ENCODE measurements at regions not wholly inside any gene's neighbourhood (a gene's known extent, or its start where the extent isn't known, plus 50 kb on each side); places are given as distances from the start of the nearest gene placed in this dataset.
"Not testable (repeated sequence)": the region's sequence is repeated elsewhere in the genome, so short reads cannot be mapped to it uniquely, and the experiment has no call there.

DNA sequence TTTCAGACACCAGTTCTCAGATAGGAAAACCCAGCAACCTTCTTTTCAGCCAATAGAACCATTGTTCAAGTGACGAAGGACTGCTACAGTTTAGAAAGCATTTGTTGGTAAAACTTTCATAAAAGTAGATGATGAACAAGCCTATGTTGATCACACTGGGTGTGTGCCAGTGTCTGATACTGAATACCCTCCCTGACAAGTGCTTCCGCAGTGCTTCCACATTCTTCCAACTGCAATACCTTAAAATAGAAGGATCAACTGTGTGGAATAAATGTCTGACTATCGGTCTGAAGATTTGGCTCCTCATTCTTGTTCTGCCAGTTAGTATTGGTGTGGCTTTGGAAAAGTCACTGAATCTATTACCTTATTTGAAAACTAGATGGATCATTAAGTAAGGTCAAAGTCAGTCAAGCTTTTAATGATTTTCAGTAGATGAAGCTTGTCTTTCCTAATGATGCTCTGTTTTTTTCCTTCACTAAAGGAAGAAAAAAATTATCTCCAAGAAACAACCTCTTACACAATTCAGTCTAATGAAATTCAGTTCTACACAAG is 479.4 kb upstream of the CBLB start:
- DNase-seq = no peak

DNA sequence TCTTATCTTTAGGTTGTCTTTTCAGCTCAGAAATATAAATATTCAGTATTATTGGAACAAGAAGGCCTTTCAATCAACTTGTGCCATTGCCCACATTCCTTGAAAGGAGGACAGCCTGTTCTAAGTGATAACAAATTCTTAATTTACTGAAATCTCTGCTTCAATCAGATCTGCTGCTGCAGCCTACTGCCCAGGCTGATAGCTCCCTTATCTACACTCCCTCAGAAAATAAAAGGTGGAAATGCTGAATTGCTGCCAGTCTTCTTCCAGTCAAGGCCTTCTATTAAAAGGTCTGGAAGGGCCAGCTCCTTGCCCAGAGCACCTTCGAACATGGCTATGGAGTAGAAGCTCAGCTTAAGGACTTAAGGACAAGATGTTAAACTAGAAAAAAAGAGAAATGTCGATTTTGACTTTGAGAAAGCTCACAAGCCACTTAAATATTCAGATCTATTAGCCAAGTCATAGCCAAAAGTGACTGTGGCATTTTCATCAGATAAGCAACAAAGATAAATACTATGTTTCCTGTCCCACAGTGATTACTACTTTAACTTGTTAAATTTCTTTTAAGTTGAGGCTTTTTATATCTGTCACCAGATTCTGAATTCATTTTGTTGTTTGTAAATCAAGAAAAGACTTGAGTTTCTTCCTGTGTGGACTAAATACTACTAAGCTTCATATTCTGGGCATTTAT is 480.5 kb upstream of the CBLB start:
- DNase-seq = no peak

DNA sequence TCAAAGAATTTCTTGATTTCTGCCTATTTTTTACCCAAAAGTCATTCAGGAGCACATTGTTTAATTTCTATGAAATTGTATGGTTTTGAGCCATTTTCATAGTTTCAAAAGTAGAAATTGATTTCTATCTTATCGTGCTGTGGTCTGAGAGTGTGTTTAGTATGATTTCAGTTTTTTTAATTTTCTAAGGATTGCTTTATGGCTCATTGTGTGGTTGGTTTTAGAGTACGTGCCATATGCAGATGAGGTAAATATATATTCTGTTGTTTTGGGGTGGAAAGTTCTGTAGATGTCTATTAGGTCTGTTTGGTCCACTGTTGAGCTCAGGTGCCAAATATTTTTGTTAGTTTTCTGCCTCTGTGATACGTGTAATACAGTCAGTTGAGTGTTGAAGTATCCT is 487.1 kb upstream of the CBLB start:
- DNase-seq = no peak

DNA sequence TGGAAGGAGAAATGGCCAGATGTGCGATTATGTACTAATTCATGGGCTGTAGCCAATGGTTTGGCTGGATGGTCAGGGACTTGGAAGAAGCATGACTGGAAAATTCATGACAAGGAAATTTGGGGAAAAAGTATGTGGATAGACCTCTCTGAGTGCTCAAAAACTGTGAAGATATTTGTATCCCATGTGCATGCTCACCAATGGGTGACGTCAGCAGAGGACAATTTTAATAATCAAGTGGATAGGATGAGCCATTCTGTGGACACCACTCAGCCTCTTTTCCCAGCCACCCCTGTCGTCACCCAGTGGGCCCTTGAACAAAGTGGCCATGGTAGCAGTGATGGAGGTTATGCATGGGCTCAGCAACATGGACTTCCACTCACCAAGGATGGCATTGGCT is 490.9 kb upstream of the CBLB start:
- no peak for DNase-seq

DNA sequence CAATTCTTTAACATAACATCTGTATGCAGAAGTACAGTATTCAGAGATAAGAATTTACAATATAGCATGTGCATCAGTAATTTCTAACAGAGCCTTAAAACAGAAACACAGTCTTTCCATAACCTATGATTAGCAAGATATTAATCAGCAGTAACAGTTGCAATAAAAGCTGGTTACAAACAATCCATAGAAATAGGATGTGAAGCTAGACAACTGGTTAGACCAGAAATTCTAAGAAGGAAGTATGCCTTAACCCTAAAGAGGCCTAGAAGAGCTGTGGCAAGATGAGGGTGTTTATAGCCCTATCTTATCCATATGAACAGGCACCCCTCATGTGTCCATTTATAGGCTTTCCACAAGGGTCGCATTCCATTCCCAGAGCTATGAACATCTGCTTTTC is 492.1 kb upstream of the CBLB start:
- DNase-seq = not testable (repeated sequence)

DNA sequence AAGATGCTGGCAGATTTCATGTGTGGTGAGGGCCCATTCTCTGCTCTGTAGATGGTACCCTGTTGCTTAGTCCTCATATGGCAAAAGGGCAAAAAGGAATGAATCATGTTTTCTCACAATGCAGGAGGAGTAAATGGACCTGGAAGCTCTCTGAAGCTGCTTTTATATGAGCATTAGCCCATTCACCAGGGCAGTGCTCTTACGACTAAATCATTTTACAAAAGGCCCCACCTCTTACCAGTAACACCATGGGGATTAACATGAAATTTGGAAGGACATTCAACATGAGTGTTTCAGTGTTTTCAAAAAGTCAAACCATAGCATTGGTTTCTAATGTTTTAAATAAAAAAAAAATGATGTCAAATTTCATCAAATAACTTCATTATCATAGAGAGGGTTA is 495.7 kb upstream of the CBLB start:
- no peak for DNase-seq

DNA sequence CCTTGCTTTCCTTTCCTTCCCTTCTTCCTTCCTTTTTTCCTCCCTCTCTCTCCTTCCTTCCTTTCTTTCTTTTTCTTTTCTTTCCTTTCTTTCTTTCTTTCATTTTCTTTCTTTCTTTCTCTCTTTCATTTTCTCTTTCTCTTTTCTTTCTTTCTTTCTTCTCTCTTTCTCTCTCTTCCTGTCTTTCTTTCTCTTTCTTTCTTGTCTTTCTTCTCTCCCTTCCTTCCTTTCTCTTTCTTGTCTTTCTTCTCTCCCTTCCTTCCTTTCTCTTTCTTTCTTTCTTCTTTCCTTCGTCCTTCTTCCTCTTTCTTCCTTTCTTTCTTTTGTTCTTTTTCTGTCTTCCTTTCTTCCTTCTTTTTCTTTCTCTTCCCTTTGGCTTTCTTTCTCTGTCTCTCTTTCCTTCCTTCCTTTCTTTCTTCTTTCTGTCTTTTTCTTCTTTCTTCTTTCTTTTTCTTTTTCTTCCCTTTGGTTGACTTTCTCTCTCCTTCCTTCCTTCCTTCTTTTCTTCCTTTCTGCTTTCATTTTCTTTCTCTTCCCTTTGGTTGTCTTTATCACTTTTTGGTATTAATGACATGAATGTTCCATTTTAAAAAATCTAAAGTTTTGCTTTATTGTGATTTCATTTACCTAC is 496.4 kb upstream of the CBLB start:
- DNase-seq = no peak

DNA sequence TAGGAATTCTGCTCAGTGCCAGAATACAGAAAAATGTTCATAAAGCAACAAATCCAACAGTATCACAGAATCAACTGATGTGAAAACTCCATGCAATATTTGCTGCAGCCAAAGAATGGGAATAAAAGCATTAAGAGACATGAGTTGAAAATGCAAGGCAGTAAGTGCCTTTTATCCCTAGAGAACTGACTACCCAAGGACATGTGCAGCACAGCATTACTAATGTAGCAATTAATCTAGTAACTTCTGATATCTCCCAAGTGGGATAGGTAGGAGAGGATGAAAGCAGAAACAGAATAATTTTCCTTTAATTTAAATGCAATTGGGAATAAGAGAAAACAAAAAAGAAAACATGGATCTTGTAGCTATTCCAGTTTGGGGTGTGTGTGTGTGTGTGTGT is 497.5 kb upstream of the CBLB start:
- no peak for DNase-seq

DNA sequence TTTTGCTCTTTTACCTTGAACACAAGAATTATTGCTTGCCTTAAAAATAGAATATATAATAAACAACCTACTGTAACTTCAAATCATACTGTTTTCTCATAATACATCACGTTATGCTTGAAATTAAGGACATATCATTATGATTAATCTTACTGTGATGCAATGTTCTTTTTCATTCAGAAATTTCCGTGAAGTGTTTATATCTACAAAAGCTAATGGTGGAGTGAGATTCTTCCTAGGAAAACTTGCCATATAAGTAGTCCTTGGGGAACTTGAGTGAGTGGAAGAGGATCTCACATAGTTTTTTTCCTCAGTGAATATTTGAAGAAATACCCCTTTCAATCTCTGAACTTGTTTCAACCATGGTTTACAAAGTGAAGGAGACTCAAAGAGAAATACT is 498.7 kb upstream of the CBLB start:
- DNase-seq = no peak

DNA sequence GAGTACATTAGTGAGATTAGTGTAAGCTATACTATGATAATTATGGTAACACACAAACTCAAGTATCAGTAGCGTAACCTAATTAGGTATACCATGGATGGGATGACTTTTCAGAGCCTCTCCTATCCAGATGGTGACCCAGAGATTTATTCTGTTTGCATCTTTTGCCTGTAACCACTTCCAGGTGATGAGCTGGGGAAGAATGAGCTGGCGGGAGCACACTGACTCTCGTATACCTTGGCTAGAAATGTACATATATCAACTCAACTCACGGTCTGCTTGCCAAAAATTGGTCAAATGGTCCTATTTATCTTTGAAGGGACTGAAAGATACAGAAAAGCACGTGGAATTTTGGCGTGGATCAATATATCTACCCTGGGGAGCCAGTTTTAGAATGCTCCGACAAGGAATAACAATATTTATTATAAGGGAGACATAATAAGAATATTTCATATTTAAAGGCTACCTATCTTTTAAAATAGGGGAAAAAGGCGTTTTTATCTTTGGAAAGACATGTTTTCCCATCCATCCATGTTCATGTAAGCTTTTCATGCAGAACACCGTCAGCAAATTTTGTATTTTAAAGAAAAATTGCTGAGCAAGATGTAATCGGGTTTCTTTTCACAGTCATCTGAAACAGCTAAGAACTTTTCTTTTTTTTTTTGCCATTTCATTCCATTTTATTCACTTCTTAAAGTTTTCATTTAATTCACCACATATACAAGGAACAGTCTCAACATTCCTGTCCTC is 502.6 kb upstream of the CBLB start:
- no peak for DNase-seq

DNA sequence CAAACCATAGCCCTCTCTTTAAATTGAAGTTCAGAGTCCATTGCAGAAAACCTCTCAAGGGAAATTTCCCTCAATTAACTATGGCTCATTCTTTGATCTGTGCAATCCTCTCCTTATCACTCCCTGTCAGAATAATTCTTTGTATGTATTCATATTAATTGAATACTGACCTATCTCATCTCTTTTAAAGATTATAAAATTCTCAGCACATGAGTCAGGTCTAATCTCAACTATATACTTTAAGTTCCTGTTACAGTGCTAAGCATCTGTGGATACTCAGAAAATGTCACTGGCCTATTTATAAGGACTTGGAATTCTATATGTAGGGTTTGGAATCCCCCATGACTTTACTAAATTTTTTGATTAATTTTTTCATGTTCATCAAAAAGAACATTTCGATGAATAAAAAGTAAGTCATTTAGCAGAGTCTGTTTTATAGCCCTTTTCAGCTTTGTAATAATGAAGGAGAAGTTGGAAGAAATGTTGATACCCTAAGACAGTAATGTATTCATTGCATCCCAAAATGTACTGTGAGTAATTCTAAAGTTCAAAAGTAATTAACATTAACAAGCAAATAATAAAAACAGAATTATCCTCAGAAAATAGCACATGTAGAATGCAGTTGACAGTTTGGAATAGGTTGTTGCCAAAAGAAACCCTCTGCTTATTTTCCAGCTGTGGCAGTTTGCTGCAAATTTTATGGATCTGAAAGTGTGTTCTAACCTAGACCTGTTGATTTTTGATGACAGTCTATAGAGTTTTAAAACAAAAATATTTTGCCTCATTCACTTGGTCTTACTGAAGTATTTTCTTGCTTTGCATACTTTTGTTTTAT is 503.4 kb upstream of the CBLB start:
- no peak for DNase-seq

DNA sequence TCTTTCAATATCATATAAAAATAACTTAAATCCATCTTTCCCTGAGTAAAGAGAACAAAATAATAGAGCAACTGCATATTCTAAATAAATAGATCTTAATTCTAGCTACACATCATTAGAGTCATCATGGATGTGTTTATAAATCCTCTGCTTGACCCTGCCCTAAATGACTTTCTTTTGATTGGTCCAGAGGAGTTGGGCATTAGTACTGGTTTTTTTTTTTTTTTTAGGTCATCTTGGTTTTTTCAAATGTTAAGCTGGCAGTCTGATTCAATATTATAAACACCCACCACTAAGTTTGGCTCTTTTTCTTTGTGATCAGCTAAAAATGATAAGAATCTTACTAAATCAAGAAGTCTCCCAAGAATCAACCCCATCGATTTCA is 504.0 kb upstream of the CBLB start:
- no peak for DNase-seq

DNA sequence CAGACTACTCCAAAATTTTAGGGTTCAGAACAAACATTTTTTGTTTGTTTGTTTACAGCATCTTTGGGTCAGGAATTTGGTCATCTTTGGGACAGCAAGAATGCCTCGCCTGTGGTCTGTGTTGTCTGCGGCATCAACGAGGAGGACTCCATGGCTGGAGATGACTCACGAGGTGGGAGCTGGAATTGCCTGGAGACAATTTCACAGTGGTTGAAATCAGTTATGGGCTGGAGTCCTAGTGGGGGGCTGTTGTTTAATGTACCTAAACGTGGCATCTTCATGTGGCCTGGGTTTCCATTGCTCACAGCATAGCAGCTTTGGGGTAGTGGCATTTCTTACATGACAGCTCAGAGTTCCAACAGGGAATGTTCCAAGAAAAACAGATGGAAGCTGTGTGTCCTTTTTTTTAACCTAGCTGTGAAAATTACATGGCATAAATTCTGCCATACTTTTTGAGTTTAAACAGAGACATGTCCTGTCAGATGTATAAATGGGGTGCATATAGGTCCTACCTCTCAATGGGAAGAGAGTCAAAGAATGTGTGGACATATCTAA is 507.3 kb upstream of the CBLB start:
- DNase-seq = no peak

DNA sequence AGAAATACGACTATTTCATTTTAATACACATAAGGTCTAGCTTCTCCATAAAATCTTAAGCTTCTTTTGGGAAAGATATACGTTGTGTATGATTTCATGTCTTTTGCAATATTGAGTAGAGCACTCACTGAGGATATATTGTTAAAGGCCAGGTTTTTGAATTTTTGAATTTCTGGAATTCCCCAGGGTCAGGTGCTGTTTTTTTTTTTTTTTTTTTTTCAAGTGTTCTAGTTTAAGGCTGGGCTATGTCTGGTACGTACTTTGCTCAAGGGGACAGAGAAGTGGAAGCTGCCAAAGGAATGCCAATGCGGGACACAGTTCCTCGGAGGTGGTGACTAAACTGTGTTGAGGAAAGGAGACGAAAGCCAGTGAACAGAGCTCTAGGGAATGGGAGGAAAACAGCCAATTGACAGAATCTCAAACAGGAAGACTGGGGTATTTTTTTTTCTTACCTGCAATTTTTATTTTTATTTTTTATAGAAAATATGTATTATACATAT is 510.5 kb upstream of the CBLB start:
- DNase-seq = no peak

DNA sequence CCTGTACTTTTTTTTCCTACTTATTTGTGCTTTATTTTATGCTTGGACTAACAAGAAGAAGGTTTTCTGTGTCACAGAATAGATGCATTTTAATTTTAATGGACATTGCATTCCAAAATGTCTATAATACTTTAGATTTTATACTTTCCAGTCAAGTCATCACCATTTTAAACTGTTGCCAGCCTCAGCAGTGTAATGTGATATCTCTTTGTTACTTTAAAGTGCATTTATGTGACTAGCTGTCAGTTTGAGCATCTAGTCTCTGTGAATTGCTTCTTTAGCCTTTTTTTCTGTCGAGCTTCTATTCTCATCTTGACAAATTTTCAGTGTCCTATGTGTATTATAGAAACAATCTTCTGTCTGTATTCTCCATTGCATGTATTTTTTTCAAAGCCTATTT is 511.4 kb upstream of the CBLB start:
- no peak for DNase-seq

DNA sequence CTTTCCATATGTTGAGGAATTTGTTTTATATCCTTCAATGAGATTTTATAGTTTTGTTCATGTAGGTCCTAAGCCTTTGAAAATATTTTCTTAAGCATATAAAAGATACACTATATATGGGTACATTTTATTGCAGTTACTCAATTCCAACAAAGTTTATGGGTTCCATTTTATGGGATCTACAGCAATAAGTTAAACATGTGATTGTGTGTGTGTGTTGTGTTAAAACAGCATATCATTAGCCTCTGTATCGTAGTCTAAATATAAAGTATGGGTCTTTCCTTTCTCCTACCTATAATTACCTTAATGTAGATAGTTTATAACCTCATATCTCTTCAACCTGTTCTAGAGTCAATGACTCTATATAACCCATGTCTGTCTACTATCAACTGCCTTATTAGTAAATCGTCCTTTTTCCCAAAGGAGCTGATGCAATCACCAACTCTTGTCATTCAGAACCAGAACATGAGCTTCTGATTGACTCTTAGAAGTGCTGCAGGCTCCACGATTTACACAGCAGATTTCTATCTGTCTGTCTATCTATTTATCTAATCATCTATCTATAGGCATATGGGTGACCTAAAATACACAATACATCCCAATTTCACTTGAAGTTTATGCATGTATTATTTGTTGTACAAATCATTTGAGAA is 512.6 kb upstream of the CBLB start:
- no peak for DNase-seq

DNA sequence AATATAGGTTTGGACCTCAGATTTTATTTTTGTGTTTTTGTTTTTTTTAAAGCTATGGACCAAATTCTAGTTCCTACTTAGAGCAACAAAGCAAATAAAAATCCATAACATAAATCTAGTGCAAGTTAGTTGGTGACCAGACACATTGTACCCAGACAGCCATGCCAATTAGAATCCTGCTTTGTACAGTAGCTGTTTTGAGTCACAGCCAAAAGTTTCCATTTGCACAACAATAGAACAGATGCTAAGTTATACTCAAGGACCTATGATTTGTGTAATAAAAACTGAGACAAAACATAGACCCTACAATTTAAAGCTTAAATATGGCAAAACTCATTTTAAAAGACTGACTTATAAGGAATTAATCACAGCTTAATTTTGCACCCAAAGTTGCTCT is 513.1 kb upstream of the CBLB start:
- DNase-seq = no peak

DNA sequence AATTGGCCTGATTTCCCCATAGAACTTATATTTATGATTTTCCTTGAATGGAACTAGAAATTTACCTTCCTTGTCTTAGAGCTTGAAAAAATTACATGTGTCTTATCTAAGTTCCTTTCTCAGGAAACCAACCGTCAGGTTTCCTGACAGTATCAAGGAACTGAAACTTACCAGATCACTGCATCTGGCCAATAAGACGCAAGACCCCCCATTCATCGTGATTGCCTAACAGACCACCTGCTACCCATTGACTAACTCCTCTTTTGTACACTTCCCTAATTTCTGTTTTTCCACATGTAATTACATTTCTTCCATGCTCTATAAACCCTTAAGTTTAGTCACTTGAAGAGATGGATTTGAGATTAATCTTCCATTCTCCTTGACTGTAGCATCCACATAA is 517.2 kb upstream of the CBLB start:
- DNase-seq = no peak

DNA sequence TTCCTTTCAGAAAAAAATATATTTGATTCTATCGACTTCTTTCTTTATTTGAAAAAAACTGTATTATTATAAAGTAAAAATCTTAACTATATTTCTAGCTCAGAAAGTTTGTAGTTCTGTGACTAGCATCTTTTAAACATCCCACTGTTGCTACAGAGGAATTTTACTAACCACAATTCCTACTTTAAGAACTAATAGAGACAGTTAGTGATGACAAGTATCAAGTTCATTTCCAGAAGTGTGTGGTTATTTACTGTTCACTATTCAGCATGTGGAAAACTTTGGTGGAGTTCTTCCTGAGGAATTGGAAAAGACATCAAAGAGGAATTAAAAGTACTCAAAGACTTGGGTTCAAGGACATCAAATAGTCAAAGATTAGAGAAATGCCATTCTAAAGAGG is 524.1 kb upstream of the CBLB start:
- DNase-seq = no peak

DNA sequence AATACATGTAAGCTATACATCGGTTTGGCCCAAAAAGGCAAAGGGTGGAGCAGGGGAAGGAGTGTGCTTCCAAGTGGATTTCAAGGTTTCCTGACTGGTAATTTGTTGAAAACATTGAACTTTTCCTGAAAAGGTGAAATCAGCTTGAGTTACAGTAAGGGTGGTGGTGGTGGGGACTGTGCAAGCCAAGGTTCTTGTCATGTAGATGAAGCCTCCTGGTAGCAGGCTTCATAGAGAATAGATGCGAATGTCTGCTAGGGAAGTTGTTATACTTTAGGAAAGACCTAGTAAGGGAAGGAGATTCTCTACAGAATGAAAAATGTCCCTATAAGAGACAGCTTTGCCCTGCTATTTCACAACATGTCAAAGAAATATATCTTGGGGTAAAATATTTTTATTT is 528.2 kb upstream of the CBLB start:
- no peak for DNase-seq
